ENCODE measurements at regions not wholly inside any gene's neighbourhood (a gene's known extent, or its start where the extent isn't known, plus 50 kb on each side); places are given as distances from the start of the nearest gene placed in this dataset.

DNA sequence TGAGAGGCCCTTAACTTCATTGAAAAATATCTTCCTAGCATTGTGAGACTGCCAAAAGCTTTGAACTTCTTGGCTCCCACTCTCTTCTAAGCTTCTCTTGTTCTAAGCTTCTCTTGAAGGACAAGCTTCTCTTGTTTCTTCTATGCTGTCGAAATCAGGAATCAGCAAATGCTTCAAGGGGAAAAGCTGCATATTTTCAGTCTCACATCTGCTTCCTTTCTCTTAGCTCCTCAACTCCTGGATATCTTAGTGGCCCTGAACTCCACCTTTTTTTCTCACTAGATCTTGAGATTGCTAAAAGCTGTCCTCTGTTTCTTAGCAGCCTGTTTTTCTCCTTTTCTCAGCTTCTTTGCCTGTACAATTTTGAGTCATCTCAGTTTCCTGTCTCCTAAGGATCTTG lies 73.0 kb downstream of the NEUROD6 start:
- TF ChIP-seq CTCF (IDR thresholded peaks at IDR 0.05) (no peak), EP300 (IDR thresholded peaks at IDR 0.05) (no peak)
